Natural killer cell (primary cell): ENCODE measurements at regions not wholly inside any gene's neighbourhood (a gene's known extent, or its start where the extent isn't known, plus 50 kb on each side); places are given as distances from the start of the nearest gene placed in this dataset.

Experiments used
- ATAC-seq, 3 donors: fragments of 150-1000 bp in 2 of 3; fragments of 200-7000 bp in 1 of 3; cut with Tn5 transposase; 1 replicate in 1 of 3; 2 replicates in 2 of 3; pipeline ENCODE4 v1.10.0; 2021; ENCODE audit warnings: mild to moderate bottlenecking in 2 of 3, moderate library complexity in 2 of 3
- DNase-seq, 2 donors: peaks; one replicate each; pipeline versions ENCODE4 v3.0.0 to v3.0.0-alpha.2; 2013 to 2021; ENCODE audit warnings: mixed read lengths in 1 of 2
- H3K27ac ChIP-seq: one replicate; pipeline ENCODE4 v1.5.1; 2013; ENCODE audit warnings: mild to moderate bottlenecking, low read length
- H3K27me3 ChIP-seq: one replicate; pipeline ENCODE4 v1.6.1; 2013; ENCODE audit warnings: low read length; ENCODE audit not compliant: control insufficient read depth, insufficient read depth
- H3K36me3 ChIP-seq: one replicate; pipeline ENCODE4 v1.6.1; 2013; ENCODE audit warnings: low read length; ENCODE audit not compliant: control insufficient read depth, insufficient read depth
- H3K4me1 ChIP-seq: one replicate; pipeline ENCODE4 v1.6.1; 2013; ENCODE audit warnings: low read length; ENCODE audit not compliant: control insufficient read depth, insufficient read depth
- H3K4me3 ChIP-seq: one replicate; pipeline ENCODE4 v1.5.1; 2013; ENCODE audit warnings: low read length
- H3K9me3 ChIP-seq: one replicate; pipeline ENCODE4 v1.6.1; 2013; ENCODE audit warnings: low read length; ENCODE audit not compliant: control insufficient read depth, insufficient read depth
- H3K27ac Mint-ChIP-seq, 2 donors: one replicate each; pipeline ENCODE4 v1.8.0; 2022; ENCODE audit warnings: mild to moderate bottlenecking in 2 of 2, mixed read lengths in 2 of 2, moderate library complexity in 1 of 2
- H3K27me3 Mint-ChIP-seq, 2 donors: one replicate each; pipeline ENCODE4 v1.8.0; 2022; ENCODE audit warnings: low read depth in 2 of 2, mixed read lengths in 2 of 2
- H3K36me3 Mint-ChIP-seq: one replicate; pipeline ENCODE4 v1.8.0; 2022; ENCODE audit warnings: mixed read lengths
- H3K4me1 Mint-ChIP-seq, 2 donors: one replicate each; pipeline ENCODE4 v1.8.0; 2022; ENCODE audit warnings: mixed read lengths in 2 of 2
- H3K4me3 Mint-ChIP-seq: one replicate; pipeline ENCODE4 v1.8.0; 2022; ENCODE audit warnings: mild to moderate bottlenecking, moderate library complexity, mixed read lengths
- H3K9me3 Mint-ChIP-seq, 2 donors: one replicate each; pipeline ENCODE4 v1.8.0; 2022; ENCODE audit warnings: mixed read lengths in 2 of 2
- WGBS: methylation state at CpG from one replicate; pipeline ENCODE4 v1.1.7; 2013; ENCODE audit warnings: missing lambda C conversion rate; ENCODE audit not compliant: insufficient coverage; 5-methylcytosine and 5-hydroxymethylcytosine counted together
- intact Hi-C: fragments of 100-400 bp; cut with micrococcal nuclease; formaldehyde crosslinking; loops from one replicate; pipeline ENCODE4 v1.14.2; 2022
- TF ChIP-seq, protein P1 (sequence below): fragments of 200-600 bp; IDR thresholded peaks from one replicate; pipeline ENCODE4 v1.8.0; 2022; ENCODE audit warnings: antibody characterized with exemption

DNA sequence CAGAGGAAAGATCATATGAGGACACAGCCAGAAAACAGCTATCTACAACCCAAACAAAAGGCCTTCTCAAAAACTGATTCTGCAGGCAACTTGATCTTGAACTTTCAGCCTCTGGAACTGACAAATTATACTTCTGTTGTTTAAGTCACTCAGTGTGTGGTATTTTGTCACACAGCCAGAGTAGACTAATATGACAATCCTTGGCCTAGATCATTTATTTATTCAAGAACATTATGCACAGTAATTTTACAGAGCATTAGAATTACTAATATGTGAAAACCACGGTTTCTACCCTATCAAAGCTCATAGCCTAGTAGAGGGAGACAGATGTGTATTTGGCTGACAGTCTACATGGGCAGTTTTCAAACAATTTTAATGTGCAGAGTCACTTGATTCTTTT lies 167.8 kb upstream of the PCDH18 start:
- WGBS, result no CpG with 5 or more reads among the region's 1 CpG
- Mint-ChIP-seq H3K4me1 (no peaks in the 10 kb centered on the region), H3K4me3 (no peak overlapping the region), H3K27ac (no peak overlapping the region), H3K27me3 (no peaks in the 10 kb centered on the region), H3K9me3 (peaks cover 18 to 23% of the 10 kb centered on the region in 2 donors), H3K36me3 (no peaks in the 10 kb centered on the region)
- H3K27me3 ChIP-seq, result no peaks in the 10 kb centered on the region
- H3K4me3 ChIP-seq, result no peak overlapping the region
- peaks cover 3% of the 10 kb centered on the region for H3K9me3 ChIP-seq
- no peak for DNase-seq
- no peaks in the 10 kb centered on the region for H3K36me3 ChIP-seq
- no peaks in the 10 kb centered on the region for H3K4me1 ChIP-seq
- intact Hi-C loops, result no loop called here
- TF ChIP-seq, protein P1, sequence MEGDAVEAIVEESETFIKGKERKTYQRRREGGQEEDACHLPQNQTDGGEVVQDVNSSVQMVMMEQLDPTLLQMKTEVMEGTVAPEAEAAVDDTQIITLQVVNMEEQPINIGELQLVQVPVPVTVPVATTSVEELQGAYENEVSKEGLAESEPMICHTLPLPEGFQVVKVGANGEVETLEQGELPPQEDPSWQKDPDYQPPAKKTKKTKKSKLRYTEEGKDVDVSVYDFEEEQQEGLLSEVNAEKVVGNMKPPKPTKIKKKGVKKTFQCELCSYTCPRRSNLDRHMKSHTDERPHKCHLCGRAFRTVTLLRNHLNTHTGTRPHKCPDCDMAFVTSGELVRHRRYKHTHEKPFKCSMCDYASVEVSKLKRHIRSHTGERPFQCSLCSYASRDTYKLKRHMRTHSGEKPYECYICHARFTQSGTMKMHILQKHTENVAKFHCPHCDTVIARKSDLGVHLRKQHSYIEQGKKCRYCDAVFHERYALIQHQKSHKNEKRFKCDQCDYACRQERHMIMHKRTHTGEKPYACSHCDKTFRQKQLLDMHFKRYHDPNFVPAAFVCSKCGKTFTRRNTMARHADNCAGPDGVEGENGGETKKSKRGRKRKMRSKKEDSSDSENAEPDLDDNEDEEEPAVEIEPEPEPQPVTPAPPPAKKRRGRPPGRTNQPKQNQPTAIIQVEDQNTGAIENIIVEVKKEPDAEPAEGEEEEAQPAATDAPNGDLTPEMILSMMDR, result no peak
- no peak for ATAC-seq
- H3K27ac ChIP-seq, result no peak overlapping the region

DNA sequence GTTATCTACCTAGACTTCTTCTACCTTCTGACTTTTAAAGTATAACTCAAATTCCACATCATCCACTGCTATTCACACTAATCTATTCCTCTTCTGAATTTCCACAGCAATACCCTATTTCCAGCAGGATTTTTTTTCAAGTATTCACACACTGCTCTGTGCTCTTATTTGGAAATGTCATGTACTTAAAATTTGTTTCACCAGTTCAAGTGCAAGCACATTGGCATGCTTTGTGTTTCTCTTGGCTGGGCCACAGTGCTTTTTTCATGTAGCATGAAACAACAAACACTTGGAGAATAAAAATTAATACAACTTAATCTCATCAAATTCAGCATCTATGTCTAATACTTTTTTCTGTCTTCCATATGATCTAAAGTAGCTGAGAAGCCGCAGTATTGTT lies 161.8 kb upstream of the PCDH18 start:
- TF ChIP-seq, protein P1, result no peak
- no peak for DNase-seq
- Histone ChIP-seq H3K27me3 (no peaks in the 10 kb centered on the region), H3K4me1 (no peaks in the 10 kb centered on the region), H3K27ac (no peak overlapping the region), H3K4me3 (no peak overlapping the region), H3K9me3 (no peaks in the 10 kb centered on the region), H3K36me3 (no peaks in the 10 kb centered on the region)
- ATAC-seq, result no peak
- Mint-ChIP-seq H3K4me1 (no peaks in the 10 kb centered on the region), H3K27me3 (no peaks in the 10 kb centered on the region), H3K36me3 (no peaks in the 10 kb centered on the region), H3K4me3 (no peak overlapping the region), H3K27ac (no peak overlapping the region), H3K9me3 (peaks cover 15 to 29% of the 10 kb centered on the region in 2 donors)
- no CpG with 5 or more reads among the region's 1 CpG for WGBS
- intact Hi-C loops, result no loop called here

DNA sequence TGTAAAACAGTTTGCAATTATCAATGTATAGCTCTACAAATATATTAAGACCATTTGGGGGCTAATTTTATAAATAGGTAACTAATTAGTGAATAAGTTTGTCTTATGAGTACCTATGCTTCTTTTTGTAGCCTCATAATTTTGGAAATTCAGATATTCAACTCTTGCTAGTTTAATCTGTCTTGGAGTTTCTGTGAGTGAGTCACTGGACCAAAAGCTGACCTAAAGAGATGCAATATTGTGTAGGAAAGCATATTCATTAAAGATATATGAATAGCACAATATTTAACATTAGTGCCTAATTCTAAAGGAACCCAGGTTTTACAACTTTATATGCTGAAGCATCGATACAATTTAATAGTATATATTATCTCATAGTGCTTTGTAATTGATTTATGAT lies 161.3 kb upstream of the PCDH18 start:
- TF ChIP-seq, protein P1, result no peak
- H3K9me3 ChIP-seq, result no peaks in the 10 kb centered on the region
- ATAC-seq (no peak), DNase-seq (no peak)
- H3K27me3 Mint-ChIP-seq, result no peaks in the 10 kb centered on the region
- H3K27ac ChIP-seq, result no peak overlapping the region
- H3K27ac Mint-ChIP-seq, result no peak overlapping the region
- H3K27me3 ChIP-seq, result no peaks in the 10 kb centered on the region
- H3K4me3 ChIP-seq, result no peak overlapping the region
- no peaks in the 10 kb centered on the region for H3K4me1 ChIP-seq
- H3K4me1 Mint-ChIP-seq, result no peaks in the 10 kb centered on the region
- intact Hi-C loops, result no loop called here
- no peaks in the 10 kb centered on the region for H3K36me3 ChIP-seq
- no peak overlapping the region for H3K4me3 Mint-ChIP-seq
- no peaks in the 10 kb centered on the region for H3K36me3 Mint-ChIP-seq
- no CpG with 5 or more reads among the region's 1 CpG for WGBS
- peaks cover 13 to 28% of the 10 kb centered on the region in 2 donors for H3K9me3 Mint-ChIP-seq

DNA sequence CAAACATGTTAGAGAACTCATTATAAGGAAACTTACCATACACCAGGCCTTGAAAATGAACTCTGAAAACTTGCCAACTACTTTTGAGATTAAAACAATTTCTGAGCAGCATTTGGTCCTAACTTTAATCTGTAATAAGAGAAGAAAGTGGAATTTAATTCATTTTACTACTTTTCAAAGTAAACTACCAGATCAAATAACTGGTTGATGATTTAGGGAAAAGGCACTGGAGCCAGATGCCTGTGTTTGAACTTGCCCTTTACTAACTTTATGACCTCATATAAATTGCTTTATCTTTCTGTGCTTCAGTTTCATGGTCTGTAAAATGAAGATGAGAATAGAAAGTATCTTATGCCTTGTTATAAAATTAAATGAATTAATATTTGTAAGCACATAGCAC lies 159.9 kb upstream of the PCDH18 start:
- H3K4me3 ChIP-seq, result no peak overlapping the region
- no peaks in the 10 kb centered on the region for H3K4me1 ChIP-seq
- no peak for ATAC-seq
- peaks cover 8 to 28% of the 10 kb centered on the region in 2 donors for H3K9me3 Mint-ChIP-seq
- TF ChIP-seq, protein P1, result no peak
- no peaks in the 10 kb centered on the region for H3K36me3 Mint-ChIP-seq
- H3K27ac ChIP-seq, result no peak overlapping the region
- DNase-seq, result no peak
- H3K27me3 ChIP-seq, result no peaks in the 10 kb centered on the region
- no peaks in the 10 kb centered on the region for H3K27me3 Mint-ChIP-seq
- no peaks in the 10 kb centered on the region for H3K36me3 ChIP-seq
- no peak overlapping the region for H3K27ac Mint-ChIP-seq
- no peaks in the 10 kb centered on the region for H3K9me3 ChIP-seq
- intact Hi-C loops, result no loop called here
- H3K4me1 Mint-ChIP-seq, result no peaks in the 10 kb centered on the region
- H3K4me3 Mint-ChIP-seq, result no peak overlapping the region
